ENCODE measurements at regions not wholly inside any gene's neighbourhood (a gene's known extent, or its start where the extent isn't known, plus 50 kb on each side); places are given as distances from the start of the nearest gene placed in this dataset.

DNA sequence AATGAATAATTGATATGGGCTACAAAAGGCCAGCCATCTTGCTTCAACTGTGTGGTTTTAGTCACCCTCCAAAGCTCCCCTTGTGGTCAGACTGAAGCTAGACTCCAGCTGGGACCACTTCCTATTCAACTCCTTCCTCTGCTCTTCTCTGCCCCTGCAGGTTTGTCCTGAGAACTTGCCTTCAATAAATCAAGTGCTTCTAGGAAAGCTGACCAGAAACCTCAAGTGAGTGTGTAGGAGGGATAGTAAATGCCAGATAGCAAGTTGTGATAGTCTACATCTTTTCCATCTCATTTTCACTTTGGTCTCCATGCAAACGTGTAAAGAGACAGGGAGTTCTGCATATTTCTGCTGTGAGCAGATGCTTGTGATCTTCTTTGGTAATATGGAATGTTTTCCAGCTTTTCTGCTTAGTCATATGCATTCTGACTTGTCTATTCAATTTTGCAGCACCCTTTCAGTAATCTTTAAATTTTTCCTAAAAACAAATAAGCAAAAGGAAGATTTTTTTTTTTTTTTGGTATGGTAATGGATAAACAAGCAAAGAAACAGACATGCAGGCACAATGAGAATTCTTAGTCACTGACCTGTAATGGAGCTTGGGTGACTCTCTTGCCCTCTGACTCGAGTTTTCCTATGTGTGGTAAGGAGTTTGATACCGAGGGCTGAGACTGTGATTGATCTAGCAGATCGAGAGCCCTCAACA is 201.3 kb upstream of the BTBD3 start:
- Mint-ChIP-seq H3K4me1 (peaks cover 55% of the 10 kb centered on the region), H3K27ac (no peak overlapping the region), H3K4me3 (no peak overlapping the region), H3K9me3 (no peaks in the 10 kb centered on the region), H3K27me3 (ENCODE audit: insufficient read depth, low read depth, poor library complexity) (peaks cover 3% of the 10 kb centered on the region), H3K36me3 (ENCODE audit: low read depth) (peaks cover 4% of the 10 kb centered on the region; the same call in 1 of the 3 replicates)
- TF ChIP-seq ZNF114 (CRISPR knock-in tag; IDR thresholded peaks at IDR 0.05), result no peak
- TF ChIP-seq ZNF331 (CRISPR knock-in tag; IDR thresholded peaks at IDR 0.05; ENCODE audit: low read depth), result no peak
- no peak for TF ChIP-seq EZH2phosphoT487 (IDR thresholded peaks at IDR 0.05; ENCODE audit: unreplicated experiment)
- no peak for TF ChIP-seq NANOG (IDR thresholded peaks at IDR 0.05; ENCODE audit: borderline replicate concordance)
- TF ChIP-seq STAT1 (IDR thresholded peaks at IDR 0.05; ENCODE audit: unreplicated experiment), result no peak
- no peak for TF ChIP-seq CREB1 (CRISPR knock-in tag; IDR thresholded peaks at IDR 0.05; ENCODE audit: low read depth)
- TF ChIP-seq, protein P1, sequence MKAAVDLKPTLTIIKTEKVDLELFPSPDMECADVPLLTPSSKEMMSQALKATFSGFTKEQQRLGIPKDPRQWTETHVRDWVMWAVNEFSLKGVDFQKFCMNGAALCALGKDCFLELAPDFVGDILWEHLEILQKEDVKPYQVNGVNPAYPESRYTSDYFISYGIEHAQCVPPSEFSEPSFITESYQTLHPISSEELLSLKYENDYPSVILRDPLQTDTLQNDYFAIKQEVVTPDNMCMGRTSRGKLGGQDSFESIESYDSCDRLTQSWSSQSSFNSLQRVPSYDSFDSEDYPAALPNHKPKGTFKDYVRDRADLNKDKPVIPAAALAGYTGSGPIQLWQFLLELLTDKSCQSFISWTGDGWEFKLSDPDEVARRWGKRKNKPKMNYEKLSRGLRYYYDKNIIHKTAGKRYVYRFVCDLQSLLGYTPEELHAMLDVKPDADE (IDR thresholded peaks at IDR 0.05), result no peak
- TF ChIP-seq, protein P2, sequence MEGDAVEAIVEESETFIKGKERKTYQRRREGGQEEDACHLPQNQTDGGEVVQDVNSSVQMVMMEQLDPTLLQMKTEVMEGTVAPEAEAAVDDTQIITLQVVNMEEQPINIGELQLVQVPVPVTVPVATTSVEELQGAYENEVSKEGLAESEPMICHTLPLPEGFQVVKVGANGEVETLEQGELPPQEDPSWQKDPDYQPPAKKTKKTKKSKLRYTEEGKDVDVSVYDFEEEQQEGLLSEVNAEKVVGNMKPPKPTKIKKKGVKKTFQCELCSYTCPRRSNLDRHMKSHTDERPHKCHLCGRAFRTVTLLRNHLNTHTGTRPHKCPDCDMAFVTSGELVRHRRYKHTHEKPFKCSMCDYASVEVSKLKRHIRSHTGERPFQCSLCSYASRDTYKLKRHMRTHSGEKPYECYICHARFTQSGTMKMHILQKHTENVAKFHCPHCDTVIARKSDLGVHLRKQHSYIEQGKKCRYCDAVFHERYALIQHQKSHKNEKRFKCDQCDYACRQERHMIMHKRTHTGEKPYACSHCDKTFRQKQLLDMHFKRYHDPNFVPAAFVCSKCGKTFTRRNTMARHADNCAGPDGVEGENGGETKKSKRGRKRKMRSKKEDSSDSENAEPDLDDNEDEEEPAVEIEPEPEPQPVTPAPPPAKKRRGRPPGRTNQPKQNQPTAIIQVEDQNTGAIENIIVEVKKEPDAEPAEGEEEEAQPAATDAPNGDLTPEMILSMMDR (conservative IDR thresholded peaks at IDR 0.05; ENCODE audit: low read depth in 2 of 2), result peak; percentile 58 to 76
- no peak for TF ChIP-seq JUNB (IDR thresholded peaks at IDR 0.05; ENCODE audit: unreplicated experiment)
- TF ChIP-seq ZNF462 (CRISPR knock-in tag; IDR thresholded peaks at IDR 0.05), result peak; percentile 90
- H3K36me3 ChIP-seq (ENCODE audit: insufficient read depth), result no peaks in the 10 kb centered on the region
- H3K4me3 ChIP-seq, result no peak overlapping the region
- H3K79me2 ChIP-seq (replicated peaks; ENCODE audit: insufficient read depth), result no peaks in the 10 kb centered on the region
- no peak overlapping the region for H3K27ac ChIP-seq (ENCODE audit: low read depth)
- H3F3A ChIP-seq (replicated peaks; ENCODE audit: low read depth), result no peaks in the 10 kb centered on the region
- H3K4me1 ChIP-seq (ENCODE audit: insufficient read depth), result peaks cover 34% of the 10 kb centered on the region
- H4K20me1 ChIP-seq (replicated peaks; ENCODE audit: insufficient read depth), result no peaks in the 10 kb centered on the region
- no peak overlapping the region for H3K4me2 ChIP-seq
- H2AFZ ChIP-seq, result no peak overlapping the region
- no peaks in the 10 kb centered on the region for H3K9me2 ChIP-seq (ENCODE audit: insufficient read depth)
- ATAC-seq, result peak; percentile 71
- H3K27me3 ChIP-seq (ENCODE audit: insufficient read depth), result no peaks in the 10 kb centered on the region
- DNase-seq (ENCODE audit: low spot score), result peak; percentile 89

Data from GM23338 (cell line).